NCI-H460 (cell line): ENCODE measurements at regions not wholly inside any gene's neighbourhood (a gene's known extent, or its start where the extent isn't known, plus 50 kb on each side); places are given as distances from the start of the nearest gene placed in this dataset.
"Not testable (repeated sequence)": the region's sequence is repeated elsewhere in the genome, so short reads cannot be mapped to it uniquely, and the experiment has no call there.

ENCODE experiments used
- DNase-seq: peaks from one replicate; pipeline ENCODE4 v3.0.0-alpha.2; 2016; ENCODE audit warnings: low read depth; ENCODE audit errors: extremely low read depth

GRCh38 chr3:164390046-164390445, 688.2 kb downstream of the SI start:
- no peak for DNase-seq

- no peak for DNase-seq
These were observed 691.1 kb downstream of the SI start for GRCh38 chr3:164387236-164387635.

GRCh38 chr3:164380156-164380555, 698.1 kb downstream of the SI start:
- no peak for DNase-seq

- no peak for DNase-seq
These were observed 700.8 kb downstream of the SI start for GRCh38 chr3:164377466-164377865.

GRCh38 chr3:164375995-164376394, 702.3 kb downstream of the SI start:
- no peak for DNase-seq

- DNase-seq = no peak
These were observed 702.8 kb downstream of the SI start for GRCh38 chr3:164375538-164375937.

- no peak for DNase-seq
These were observed 706.6 kb downstream of the SI start for GRCh38 chr3:164371681-164372080.

- no peak for DNase-seq
These were observed 707.3 kb downstream of the SI start for GRCh38 chr3:164370970-164371369.

GRCh38 chr3:164365242-164365641, 713.1 kb downstream of the SI start:
- DNase-seq = no peak

- no peak for DNase-seq
These were observed 714.2 kb downstream of the SI start for GRCh38 chr3:164364111-164364510.

- no peak for DNase-seq
These were observed 717.4 kb downstream of the SI start for GRCh38 chr3:164360738-164361406.

GRCh38 chr3:164360078-164360578, 718.2 kb downstream of the SI start:
- no peak for DNase-seq

- DNase-seq = no peak
These were observed 725.3 kb downstream of the SI start for GRCh38 chr3:164352991-164353390.

GRCh38 chr3:164351131-164351530, 727.2 kb downstream of the SI start:
- DNase-seq = no peak

- DNase-seq = not testable (repeated sequence)
These were observed 736.1 kb downstream of the SI start for GRCh38 chr3:164342206-164342605.

GRCh38 chr3:164341086-164341485, 737.2 kb downstream of the SI start:
- no peak for DNase-seq

GRCh38 chr3:164340273-164340672, 738.0 kb downstream of the SI start:
- no peak for DNase-seq

- DNase-seq = no peak
These were observed 745.2 kb downstream of the SI start for GRCh38 chr3:164332831-164333802.

GRCh38 chr3:164326714-164327113, 751.6 kb downstream of the SI start:
- DNase-seq = no peak

- DNase-seq = no peak
These were observed 757.3 kb downstream of the SI start for GRCh38 chr3:164320962-164321361.

GRCh38 chr3:164306042-164306441, 772.3 kb downstream of the SI start:
- DNase-seq = no peak

- DNase-seq = no peak
These were observed 774.4 kb downstream of the SI start for GRCh38 chr3:164303894-164304293.
